NCI-H2171 (cell line): ENCODE measurements at regions not wholly inside any gene's neighbourhood (a gene's known extent, or its start where the extent isn't known, plus 50 kb on each side); places are given as distances from the start of the nearest gene placed in this dataset.
"Not testable (repeated sequence)": the region's sequence is repeated elsewhere in the genome, so short reads cannot be mapped to it uniquely, and the experiment has no call there.

Experiments used
- DNase-seq: peaks from one replicate; lab custom pipeline; 2025; lab: John Stamatoyannopoulos, UW

DNA sequence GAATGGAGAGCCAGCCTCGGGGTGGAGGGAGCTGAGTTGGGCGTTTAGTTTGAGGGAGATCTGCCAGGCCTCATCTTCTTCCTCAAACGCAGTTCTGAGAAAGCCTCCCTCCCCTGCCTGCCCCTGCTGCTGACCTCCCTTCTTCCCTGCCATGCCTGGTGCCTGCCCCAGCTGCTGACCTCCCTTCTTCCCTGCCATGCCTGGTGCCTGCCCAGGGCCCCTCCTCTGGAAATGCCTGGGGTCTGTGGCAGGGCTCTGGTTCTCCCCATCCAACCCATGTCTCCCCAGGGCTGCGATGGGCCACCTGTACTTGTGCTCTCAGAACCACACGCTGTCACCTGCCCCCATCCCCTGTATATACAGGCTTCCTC, 114.6 kb downstream of the VEGFA start:
- no peak for DNase-seq

DNA sequence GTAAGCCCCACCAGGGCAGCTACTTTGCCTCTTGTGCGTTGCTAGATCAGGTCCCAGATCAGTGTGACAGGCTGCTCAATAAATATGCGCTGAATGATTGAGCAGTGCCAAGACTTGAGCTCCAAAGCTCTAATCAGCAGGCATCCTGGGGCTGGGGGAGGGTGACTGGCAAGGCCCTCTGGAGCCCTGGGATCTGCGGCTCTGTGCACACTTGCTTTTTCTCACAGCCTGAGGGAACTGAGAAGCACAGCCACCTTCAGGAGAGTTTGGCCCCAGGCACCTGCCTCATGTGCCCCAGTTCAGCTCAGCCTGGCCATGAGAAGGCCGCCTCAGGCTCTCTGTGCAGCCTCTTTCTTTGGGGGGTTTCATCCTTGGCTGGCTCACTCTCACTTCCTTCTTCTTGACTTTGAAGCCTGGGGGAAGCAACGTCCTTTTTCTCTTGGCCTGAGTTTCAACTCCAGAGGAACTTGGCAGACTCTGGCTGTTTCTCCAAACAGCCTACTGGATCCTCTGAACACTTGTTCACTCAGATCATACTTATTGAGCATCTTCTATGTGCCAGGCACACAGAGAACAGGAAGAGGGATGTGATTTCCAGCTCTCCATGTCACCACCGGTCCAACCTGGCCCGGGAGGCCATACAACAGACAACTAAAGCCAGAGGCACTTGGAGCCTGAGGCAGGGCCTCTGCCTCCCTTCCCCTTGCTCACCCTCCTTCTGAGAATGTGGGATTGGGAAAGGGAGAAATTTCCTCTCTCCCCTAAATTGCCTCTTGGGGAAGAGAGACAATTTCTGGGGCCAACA, 114.0 kb downstream of the VEGFA start:
- no peak for DNase-seq

DNA sequence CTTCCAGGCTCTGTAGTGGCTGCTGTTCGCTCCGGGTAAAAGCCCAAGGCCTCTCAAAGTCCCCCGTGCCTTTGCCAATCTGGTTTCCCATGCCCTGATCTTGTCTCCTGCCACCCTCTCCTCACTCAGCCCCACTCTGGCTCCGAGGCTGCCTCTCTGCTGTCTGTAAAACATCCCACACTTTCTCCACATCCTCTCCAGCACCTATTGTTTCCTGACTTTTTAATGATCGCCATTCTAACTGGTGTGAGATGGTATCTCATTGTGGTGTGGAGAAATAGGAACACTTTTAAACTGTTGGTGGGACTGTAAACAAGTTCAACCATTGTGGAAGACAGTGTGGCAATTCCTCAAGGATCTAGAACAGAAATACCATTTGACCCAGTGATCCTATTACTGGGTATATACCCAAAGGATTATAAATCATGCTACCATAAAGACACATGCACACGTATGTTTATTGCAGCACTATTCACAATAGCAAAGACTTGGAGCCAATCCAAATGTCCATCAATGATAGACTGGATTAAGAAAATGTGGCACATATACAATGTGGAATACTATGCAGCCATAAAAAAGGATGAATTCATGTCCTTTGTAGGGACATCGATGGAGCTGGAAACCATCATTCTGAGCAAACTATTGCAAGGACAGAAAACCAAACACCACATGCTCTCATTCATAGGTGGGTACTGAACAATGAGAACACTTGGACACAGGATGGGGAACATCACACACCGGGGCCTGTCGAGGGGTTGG, 112.9 kb downstream of the VEGFA start:
- DNase-seq, result not testable (repeated sequence)

DNA sequence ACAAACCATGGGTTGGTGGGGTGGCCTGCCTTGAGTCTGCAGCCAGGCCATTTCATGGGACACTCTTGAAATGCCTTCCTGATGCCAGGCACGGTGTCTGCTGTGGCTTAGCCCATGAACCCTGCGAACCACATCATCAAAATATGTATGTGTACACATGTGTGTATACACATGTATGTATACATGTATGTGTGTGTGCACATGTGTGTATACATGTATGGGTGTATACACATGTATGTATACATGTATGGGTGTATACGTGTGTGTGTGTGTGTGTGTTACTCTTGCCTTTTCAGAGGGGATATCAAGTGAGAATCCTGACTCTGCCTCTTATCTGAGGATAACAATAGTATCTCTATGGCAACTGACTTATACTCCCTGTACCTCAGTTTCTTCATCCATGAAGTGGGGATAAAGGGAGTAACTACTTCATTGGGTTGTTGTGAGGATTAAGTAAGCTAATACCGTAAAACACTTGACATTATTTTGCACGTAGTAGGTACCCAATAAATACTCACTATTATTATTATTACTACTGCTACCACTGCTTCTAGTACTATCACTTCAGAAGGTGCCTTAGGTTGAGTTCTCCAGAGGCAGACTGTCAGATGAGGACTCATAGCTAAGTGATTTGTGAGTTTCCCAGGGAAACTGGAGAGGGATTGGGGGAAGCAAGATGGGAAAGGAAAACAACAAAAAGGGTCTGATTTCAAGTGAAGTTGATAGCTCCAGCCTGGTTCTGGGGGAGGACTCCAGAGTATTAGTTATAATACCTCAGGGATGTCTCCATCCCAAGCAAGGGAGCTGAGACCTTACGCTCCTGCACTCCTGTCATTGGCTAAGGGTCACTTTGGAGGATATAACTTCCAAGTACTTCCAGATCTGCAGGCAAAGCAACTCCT, 110.5 kb downstream of the VEGFA start:
- no peak for DNase-seq

DNA sequence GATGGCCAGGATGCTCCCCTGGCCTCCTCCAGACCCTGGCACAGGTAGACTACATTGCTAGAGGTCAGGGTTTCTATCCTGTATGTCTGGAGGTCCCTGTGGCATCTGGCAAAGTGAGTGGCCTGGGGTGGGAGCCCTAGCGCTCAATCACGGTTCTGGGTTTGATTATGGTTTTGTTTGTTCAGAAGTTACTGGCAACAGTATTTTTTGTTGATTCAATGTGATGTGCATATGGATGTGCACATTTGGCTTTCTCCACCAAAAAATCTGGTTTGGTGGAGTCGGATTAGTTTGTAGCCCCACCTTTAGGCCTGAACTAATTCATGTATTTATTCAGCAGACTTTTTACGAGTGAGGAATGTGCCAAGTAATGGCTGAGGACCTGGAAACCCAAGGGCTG, 109.7 kb downstream of the VEGFA start:
- DNase-seq, result no peak

DNA sequence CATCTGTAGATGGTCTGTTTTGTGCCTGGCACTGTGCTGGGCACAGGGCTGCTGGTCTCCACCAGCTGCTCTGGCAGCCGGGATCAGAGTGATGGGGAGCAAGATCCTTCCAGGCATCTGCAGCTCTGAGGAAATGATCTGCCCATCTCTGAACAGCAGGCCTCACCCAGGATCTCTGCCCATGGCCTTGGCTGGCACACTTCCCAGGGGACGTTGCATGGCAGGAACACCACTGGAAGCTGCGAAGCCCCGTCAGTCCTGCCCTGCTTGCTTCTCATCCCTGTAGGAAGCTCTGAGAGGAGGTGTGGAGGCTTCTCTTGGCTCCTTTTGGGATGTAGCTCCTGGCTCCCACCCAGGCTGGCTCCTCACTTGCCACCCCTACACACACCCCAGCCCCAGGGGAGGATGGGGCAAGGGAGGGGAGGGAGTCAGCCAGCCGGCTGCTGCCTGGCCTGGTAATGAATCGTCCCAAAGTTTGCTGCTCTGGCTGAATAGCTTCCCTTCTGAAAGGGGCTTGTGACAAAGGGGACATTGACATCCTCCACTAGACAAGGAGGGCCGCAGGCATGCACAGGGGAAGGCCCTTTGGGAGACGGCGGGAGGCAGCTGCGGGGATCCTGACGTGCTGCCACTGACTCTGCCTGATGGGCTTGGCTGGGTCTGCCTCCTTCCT, 108.9 kb downstream of the VEGFA start:
- peak; percentile 40 for DNase-seq

DNA sequence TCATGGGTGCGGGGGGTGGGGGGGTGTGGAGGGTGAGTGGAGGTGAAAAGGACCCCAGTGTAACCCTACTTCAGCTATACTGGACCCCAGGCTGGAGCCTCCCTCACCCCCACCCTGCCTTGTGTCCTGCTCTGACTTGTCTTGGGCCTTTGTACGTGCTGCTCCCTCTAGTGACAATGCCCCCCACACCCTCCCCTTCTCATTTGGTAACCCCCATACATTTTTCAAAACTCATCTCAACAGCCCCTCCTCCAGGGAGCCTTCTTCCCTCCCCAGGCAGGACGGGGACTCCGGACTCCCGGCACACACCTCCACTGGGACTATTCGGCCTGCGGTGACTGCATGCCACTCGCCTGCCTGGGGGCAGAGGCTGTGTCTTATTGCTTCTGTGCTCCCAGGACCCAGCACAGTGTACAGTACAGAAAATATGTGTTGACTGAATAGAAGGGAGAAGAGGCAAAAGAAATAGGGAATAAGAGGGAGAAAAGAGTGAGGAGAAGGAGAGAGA, 108.2 kb downstream of the VEGFA start:
- no peak for DNase-seq

DNA sequence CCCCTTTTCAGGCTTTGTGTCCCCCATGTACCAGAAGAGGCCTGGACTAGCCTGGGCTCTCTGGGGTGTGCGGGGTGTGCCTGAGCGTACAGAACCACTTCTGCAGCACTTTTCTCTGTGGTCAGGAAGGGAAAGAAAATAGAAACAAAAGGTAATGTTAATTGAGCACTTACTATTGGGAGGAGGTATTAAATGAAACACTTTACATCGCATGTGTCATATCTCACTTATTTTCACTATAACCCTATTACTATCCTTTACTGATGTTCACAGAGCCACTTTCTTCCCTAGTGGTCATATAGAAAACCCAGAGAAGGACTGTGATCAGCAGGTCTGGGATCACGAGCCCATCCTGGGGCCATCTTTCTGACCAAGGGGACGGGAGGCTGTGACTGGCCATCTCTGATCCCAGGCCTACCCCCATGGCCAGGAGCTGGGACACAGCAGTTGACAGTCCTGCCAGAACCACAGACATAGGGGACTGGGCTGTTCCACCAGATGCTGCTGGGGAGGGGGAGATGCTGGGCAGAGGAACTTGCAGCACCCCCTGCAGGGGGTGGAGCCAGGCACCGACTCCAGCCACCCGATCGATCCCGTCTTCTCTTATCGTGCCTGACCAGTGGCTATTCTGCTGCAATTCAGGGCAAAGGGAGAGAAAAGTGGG, 107.6 kb downstream of the VEGFA start:
- DNase-seq, result no peak

DNA sequence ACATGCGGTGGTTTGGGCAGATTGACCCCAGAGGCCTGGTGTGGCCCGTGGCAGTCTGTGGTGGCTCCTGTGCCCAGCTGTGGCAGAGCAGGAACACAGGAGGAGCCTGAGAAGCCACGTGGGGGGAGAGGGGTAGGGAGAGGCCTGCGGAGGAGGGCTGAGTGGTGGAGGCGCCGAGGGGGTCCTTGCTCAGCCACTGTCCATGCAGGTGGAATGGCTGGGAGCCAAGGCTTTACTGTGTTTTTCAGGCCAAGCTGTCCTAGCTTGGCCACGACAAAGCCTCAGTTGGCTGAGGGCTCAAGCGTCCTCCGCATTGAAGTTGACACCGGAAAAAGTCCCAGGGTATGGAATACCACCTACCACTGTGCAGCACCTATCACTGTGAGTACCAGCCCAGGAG, 107.0 kb downstream of the VEGFA start:
- no peak for DNase-seq

DNA sequence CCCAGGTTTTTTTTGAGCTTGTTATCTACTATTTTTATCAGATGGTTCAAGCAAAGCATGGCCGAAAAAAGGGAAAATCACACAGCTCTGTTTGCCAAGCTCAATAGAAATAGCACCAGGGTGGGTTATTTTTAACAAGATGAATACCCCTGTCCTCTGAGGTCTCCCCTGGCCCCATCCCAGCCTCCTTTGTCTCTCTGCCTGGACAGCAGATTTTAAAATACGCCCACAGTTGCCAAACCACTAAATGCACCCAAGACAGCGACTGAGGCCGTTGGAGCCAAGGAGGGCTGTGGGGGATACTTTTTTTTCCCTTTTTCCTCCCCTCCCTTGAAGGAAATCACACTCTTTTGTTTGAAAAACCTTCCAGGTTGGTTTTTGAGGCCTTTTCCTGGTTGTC, 106.6 kb downstream of the VEGFA start:
- DNase-seq, result no peak

DNA sequence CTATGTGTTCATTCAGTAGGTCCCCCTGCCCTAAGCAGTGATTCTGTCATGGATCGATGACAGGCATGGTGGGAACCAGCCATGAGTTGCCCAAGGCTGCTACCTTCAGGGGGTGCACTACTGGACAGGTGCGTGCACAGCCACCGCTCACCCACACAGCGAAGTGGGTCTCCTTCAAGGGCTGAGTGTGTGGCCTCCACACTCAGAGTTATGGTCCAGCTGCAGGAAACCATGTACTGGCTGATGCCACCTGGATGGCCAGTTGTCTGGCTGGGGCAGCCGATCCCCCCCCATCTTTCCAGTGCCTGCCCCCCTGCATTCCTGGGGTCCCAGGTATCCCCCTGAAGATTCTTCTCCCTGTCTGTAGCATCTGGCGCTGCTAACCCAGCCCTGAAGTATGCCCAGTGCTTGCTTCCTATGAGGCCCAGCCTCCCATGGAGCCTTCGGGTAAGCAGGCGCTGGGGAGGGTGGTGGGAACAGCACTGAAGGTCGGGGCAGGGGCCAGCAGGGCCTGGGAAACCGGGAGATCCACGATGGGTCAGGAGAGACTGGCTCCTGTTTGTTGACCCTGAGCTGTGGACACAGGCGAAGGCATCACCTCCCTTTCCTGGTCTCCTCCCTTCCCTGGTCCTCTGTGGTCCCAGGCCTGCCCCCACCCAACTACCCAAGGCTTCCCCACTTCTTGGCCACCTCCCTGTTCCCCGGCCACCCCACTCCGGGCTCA, 106.0 kb downstream of the VEGFA start:
- DNase-seq, result no peak

DNA sequence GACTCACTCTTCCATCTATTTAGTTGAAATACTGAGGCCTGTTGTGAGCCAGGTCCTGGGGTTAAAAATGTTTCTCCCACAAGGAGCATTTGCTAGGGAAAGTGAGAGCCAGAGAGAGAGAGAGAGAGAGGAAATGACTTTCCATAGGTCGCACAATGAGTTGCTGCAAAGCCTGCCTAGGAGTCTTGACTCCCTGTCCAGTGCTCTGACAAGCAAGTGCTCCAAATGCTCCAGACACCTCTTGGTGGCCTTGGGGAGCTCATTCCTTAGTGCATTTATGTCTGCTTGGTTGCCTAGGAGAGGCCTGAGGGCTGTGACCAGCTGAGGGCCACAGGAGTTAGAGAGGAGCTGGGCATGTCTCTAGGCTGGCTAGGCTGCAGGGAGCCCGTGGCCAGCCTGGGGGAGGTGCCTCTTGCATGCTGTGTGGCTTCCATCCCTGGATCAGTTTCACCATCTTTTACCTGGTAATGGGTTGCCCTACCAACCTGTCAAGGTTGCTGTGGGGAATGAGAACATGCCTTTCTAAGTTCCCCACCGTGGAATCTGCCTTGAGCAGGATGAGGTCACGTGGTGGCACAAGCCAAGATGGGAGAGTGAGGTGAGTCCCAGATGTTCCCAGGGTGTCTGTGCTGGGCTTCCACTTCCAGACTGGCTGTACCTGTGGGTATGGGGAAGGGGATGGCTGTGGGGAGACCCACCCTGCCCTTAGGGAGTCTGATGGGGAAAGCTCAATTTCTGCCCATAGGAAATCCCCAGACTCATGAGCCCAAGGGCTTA, 105.0 kb downstream of the VEGFA start:
- DNase-seq, result no peak

DNA sequence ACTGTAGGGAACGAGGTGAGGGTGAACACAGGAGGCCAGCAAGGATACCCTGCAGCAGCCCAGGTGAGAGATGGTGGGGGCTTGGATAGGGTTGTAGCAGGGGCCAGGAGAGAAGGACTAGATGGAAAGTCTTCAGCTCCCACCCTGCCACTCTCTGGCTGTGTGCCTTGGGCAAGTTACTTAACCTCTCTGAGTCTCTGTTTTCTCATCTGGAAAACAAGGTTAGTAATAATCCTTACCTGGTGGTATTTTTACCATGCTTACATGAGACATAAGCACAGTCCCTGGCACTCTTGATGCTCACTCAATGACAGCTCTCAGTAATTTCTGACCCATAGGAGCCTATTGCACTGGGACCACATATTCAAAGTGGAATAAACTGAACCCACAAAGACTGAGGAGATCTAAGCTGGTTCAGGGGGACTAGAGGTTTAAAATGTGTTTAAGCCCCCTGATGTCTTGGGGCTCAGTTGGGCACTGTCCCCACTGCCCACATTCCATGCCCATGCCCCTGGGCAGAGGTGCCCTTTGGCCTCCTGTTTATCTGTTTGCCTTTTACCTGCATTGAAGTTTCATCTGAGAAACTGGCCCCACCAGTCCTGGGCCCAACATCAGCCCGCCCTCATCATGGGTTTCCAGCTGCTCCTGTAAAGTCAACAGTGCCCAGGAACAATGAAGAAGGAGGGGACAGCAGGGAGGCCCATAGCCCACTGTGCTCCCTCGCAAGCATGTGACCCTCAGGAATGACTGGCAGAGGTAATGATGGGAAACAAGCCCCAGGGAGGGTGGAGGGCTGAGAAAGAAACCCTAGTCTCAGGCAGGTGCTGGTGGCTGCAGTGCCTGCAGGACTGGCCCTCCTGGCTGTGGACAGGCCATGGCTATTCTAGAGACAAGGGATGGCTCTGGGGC, 104.0 kb downstream of the VEGFA start:
- no peak for DNase-seq

DNA sequence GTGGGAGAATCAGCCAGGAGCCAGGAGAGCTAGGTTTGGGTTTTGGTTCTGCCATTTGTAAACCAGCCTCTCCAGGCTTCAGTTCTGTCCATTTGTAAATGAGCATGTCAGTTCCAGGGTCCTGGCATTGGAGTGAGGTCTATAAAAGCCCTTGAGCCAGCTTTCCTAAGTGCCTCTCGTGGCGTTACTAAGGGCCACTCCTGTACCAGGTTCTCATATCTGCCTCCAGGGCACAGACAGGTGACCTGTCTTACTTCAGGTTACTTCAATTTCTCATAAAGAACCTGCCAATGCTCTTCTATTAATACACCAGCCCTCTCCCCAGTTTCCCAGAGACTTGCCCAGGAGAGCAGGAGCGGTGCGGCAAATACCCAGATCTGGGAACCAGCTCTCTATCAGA, 101.9 kb downstream of the VEGFA start:
- no peak for DNase-seq

DNA sequence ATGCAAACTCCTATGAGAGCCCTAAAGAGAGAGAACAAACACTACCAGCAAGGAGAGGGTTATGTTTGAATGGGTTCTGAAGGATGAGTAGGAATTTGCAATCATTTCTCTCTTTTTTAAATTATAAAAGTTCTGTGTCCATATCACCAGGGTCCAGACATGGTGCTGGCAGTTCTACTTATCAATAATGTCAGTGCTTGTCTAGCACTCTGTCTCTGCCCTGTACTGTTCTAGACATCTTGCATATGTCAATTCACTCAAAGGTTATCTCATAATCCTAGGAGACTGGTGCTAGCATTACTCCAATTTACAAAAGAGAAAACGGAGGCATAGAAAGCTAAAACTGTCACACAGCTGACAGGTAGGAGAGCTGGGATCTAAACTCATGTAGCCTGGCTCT, 101.3 kb downstream of the VEGFA start:
- no peak for DNase-seq

DNA sequence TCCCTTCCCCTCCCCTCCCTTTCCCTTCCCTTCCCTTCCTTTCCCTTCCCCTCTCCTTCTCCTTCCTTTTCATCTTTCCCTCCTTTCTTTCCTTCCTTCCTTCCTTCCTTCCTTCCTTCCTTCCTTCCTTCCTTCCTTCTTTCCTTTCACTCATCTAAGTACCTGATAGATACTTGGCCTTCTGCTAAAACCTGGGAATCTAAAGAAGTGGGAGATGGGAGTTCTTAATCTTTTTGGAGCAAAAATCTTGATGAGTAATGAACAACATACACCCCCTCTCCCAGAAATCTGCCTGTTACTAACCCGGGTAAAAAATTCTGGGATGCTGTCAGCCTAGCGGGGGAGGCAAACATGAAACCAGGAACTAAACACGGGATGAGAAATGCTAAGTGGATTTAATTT, 100.7 kb downstream of the VEGFA start:
- DNase-seq, result no peak

DNA sequence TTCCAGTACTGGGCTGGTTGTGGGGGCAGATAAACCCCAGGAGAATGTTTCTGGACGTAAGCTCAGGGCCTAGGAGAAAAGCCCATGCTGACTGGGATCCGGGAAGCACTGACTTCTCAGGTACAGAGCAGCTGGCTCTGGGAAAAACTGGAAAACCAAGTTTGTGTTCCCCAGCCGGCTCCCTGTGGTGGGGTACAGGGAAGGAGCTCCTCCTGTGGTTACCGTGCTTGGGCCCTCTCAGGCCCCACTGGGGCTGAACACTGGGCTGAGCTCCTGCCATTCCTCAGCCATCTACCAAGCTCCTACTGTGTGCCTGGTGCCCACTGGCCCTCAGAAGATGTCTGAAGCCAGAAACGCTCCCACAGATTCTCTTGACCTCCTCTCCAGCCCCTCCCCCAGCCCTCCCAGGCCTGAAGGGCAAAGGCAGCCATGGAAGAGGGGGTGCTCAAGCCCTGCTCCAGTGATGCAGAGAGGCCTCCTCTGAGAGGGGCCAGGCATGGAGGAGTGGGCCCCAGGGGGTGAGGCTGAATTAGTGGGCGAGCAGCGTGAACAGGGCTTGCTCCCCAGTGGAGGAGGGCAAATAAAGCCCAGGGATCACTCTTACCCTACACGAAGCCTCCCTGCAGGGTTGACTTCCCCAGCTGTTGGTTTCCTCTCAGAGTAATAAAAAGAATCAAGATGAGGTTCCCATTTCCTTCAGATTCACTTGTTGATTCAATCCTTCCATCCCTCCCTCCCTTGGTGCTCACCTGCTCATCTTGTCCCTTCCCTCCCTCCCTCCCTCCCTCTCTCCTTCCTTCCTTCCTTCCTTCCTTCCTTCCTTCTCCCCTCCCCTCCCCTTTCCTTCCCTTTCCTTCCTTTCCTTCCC, 100.0 kb downstream of the VEGFA start:
- DNase-seq, result no peak
